Activated CD4-positive, alpha-beta T cell treated with anti-CD3 and anti-CD28 coated beads, Interleukin-2, amount 10 ng/mL, durations not matched to agents 7 days and 5 days (primary cell): ENCODE measurements at regions not wholly inside any gene's neighbourhood (a gene's known extent, or its start where the extent isn't known, plus 50 kb on each side); places are given as distances from the start of the nearest gene placed in this dataset.

Source experiments
- CTCF ChIA-PET: fragments of 350-600 bp; sonication (Branson Sonifier 250); formaldehyde crosslinking; loops from one replicate; lab custom pipeline; 2021; ENCODE audit warnings: antibody characterized with exemption; lab: Charles Lee
- POLR2A ChIA-PET: fragments of 350-600 bp; sonication (Branson Sonifier 250); formaldehyde crosslinking; loops from one replicate; lab custom pipeline; 2021; ENCODE audit warnings: antibody characterized with exemption; lab: Charles Lee
- DNase-seq: peaks from one replicate; pipeline ENCODE4 v3.0.0-alpha.2; 2020
- H3K27ac Mint-ChIP-seq: one replicate; pipeline ENCODE4 v1.8.0; 2021; ENCODE audit warnings: mild to moderate bottlenecking, moderate library complexity, mixed read lengths
- H3K27me3 Mint-ChIP-seq: one replicate; pipeline ENCODE4 v1.8.0; 2021; ENCODE audit warnings: mixed read lengths
- H3K36me3 Mint-ChIP-seq: one replicate; pipeline ENCODE4 v1.8.0; 2021; ENCODE audit warnings: low read depth, mixed read lengths
- H3K4me1 Mint-ChIP-seq: one replicate; pipeline ENCODE4 v1.8.0; 2021; ENCODE audit warnings: mixed read lengths
- H3K4me3 Mint-ChIP-seq: one replicate; pipeline ENCODE4 v1.8.0; 2021; ENCODE audit warnings: mild to moderate bottlenecking, moderate library complexity, mixed read lengths
- H3K9me3 Mint-ChIP-seq: one replicate; pipeline ENCODE4 v1.8.0; 2021; ENCODE audit warnings: mixed read lengths

DNA sequence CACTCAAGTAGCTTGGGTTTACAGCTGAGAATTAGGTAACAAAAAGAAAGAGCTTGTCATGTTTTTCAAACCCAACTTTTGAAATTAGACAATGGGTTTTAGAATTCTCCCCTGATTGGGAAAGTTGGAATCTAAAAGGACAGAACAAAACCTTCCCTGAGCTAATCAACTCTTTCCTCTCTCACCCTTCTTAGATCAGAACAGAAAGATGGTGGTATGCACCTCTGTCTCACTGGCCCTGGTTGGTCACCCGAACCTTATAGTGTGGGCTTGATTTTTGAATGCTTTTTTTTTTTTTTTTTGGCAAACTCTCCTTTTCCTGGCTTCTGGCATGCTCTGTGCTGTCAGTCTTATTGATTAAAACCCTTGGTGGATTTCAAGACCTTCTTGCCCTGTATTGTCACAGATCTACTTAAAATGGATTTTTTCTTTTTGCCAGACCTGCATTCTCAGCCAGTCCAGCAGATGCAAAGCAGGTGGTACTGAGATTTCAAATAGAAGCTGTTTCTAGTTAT, 251.1 kb upstream of the RMST start:
- CTCF ChIA-PET, result no interaction called here

DNA sequence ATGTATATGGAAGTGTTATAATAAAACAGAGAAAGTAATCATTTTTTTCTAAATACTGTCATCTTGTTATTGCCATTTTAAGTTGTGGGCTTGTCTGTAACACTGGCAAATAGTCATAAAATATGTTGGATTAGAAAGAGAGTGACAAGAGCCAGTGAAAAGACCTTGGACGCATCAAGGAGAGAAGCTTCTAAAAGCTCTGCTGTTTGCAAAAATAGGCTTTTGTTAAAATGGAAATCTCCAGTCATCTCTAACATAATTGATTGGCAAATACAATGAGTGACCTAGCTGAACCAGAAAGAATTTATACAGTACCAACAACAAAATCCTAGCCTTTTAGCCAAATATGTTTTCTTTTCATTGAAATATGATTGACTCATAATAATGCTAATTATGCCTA, 245.8 kb upstream of the RMST start:
- Mint-ChIP-seq H3K4me3 (no peak overlapping the region), H3K27me3 (no peaks in the 10 kb centered on the region), H3K4me1 (no peaks in the 10 kb centered on the region), H3K36me3 (no peaks in the 10 kb centered on the region), H3K27ac (no peak overlapping the region), H3K9me3 (no peaks in the 10 kb centered on the region)
- POLR2A ChIA-PET, result no interaction called here
- no peak for DNase-seq
- CTCF ChIA-PET, result no interaction called here

More for the DNA sequence above, 251.1 kb upstream of the RMST start:
- Mint-ChIP-seq H3K36me3 (no peaks in the 10 kb centered on the region), H3K27me3 (no peaks in the 10 kb centered on the region), H3K4me1 (no peaks in the 10 kb centered on the region), H3K4me3 (no peak overlapping the region), H3K9me3 (no peaks in the 10 kb centered on the region), H3K27ac (no peak overlapping the region)
- POLR2A ChIA-PET, result no interaction called here
- DNase-seq, result no peak

DNA sequence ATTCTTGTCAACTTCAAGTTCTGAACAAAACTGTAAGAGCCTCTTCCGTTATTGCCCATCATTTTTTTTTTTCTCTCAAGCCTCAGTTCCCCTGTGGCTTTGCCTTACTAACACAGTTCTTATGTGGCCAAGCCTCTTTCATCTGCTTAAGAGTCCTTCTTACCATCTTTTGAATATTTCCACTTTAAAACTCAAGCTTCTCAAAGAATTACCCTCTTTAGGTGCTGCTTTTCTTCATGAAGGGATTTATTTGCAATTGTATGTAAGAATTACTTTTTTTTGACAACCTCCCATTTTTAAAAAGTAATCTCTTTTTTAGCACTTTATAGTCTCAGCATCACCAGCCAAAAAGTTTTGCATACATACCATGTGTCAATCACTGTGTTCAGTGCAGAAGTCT, 240.2 kb upstream of the RMST start:
- CTCF ChIA-PET, result no interaction called here
- Mint-ChIP-seq H3K4me1 (no peaks in the 10 kb centered on the region), H3K9me3 (no peaks in the 10 kb centered on the region), H3K4me3 (no peak overlapping the region), H3K36me3 (no peaks in the 10 kb centered on the region), H3K27ac (no peak overlapping the region), H3K27me3 (no peaks in the 10 kb centered on the region)
- POLR2A ChIA-PET, result no interaction called here
- no peak for DNase-seq

DNA sequence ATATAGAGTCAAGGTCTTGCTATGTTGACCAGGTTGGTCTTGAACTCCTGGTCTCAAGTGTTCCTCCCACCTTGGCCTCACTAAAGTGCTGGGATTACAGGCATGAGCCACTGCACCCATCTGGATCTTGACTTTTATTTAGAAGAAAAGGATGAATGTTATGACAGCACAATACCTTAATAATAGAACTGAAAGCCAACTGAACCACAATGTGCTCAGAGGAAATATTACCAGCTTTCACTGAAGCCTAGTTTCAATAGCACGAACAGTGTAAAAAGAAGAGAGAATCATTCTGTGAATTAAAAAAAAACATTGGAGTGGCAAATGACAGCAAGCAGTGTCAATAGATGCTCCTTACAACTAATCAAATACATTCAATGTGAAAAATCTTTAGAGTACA, 239.2 kb upstream of the RMST start:
- H3K27me3 Mint-ChIP-seq, result no peaks in the 10 kb centered on the region
- DNase-seq, result no peak
- POLR2A ChIA-PET, result no interaction called here
- H3K27ac Mint-ChIP-seq, result no peak overlapping the region
- no peak overlapping the region for H3K4me3 Mint-ChIP-seq
- no peaks in the 10 kb centered on the region for H3K9me3 Mint-ChIP-seq
- CTCF ChIA-PET, result no interaction called here
- no peaks in the 10 kb centered on the region for H3K4me1 Mint-ChIP-seq
- H3K36me3 Mint-ChIP-seq, result no peaks in the 10 kb centered on the region

DNA sequence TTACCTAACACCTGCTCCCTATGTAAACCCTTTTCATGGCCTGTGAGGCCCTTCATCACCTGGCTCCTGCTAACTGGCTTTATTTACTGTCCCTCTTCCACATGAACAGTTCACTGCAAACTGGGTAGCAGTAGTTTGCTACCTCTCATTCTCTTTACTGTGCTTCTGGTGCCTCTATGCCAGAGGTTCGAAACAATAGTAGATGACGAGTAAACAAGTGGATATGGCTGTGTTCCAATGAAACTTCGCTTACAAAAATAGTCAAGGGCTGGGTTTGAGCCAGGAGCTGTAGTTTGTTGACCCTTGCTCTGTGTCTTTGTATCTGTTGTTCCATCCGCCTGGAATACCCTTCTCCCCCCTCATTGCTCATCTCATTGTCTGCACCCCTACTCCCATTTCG, 233.6 kb upstream of the RMST start:
- Mint-ChIP-seq H3K36me3 (no peaks in the 10 kb centered on the region), H3K4me3 (no peak overlapping the region), H3K27me3 (no peaks in the 10 kb centered on the region), H3K4me1 (no peaks in the 10 kb centered on the region), H3K27ac (no peak overlapping the region), H3K9me3 (no peaks in the 10 kb centered on the region)
- CTCF ChIA-PET, result no interaction called here
- POLR2A ChIA-PET, result no interaction called here
- DNase-seq, result no peak

DNA sequence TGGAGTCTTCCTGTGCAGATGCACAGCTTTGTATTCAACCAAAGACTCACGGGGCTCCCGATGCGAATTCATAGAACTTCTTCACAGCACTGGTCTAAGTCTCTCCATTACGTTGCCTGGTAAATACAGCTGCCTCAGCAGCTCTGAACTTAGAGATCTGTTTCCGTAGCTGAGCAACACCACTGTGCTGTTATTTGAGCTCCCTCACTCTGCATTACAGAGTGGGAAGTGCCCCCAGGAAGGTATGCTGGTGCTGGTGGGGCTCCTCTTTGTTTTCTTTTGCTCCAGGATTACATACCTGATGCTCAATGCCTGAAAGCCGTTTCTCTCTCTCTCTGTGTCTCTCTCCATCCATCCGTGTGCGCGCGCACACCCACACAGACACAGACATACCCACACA, 227.5 kb upstream of the RMST start:
- Mint-ChIP-seq H3K27me3 (peaks cover 3% of the 10 kb centered on the region), H3K4me1 (no peaks in the 10 kb centered on the region)

DNA sequence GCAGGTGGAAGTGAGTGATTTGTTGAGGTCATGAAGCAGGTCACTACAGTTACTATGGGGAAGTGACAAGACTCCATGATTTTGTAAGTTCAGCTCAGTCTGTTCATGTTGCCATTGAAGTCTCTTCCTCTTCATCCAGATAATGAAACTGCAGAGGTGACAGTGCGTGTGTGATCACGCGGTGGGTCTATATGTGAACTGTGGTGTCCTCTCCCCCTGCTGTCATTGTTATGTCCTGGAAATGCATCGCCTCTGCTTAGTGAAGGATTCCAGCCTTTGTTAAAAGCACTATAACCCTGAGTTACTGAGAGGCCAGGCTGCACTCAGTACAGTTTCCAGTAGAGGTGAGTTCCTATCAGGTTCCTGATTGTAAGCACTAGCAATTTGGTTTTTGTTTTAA, 216.2 kb upstream of the RMST start:
- no peaks in the 10 kb centered on the region for H3K27me3 Mint-ChIP-seq
- ChIA-PET CTCF (no interaction called here), POLR2A (interaction anchor here (0.6 kb wide), 1 partner anchor 78 kb away, joined by 3 read pairs; no protein-coding TSS in a partner anchor)
- H3K9me3 Mint-ChIP-seq, result no peaks in the 10 kb centered on the region
- DNase-seq, result no peak
- H3K4me3 Mint-ChIP-seq, result no peak overlapping the region
- no peaks in the 10 kb centered on the region for H3K4me1 Mint-ChIP-seq
- H3K36me3 Mint-ChIP-seq, result no peaks in the 10 kb centered on the region
- no peak overlapping the region for H3K27ac Mint-ChIP-seq

More for the DNA sequence above, 227.5 kb upstream of the RMST start:
- Mint-ChIP-seq H3K27ac (no peak overlapping the region), H3K4me3 (no peak overlapping the region), H3K9me3 (no peaks in the 10 kb centered on the region), H3K36me3 (no peaks in the 10 kb centered on the region)
- ChIA-PET POLR2A (no interaction called here), CTCF (interaction anchor here (0.6 kb wide), 1 partner anchor 9 kb away, joined by 3 read pairs; no protein-coding TSS in a partner anchor)
- DNase-seq, result no peak

DNA sequence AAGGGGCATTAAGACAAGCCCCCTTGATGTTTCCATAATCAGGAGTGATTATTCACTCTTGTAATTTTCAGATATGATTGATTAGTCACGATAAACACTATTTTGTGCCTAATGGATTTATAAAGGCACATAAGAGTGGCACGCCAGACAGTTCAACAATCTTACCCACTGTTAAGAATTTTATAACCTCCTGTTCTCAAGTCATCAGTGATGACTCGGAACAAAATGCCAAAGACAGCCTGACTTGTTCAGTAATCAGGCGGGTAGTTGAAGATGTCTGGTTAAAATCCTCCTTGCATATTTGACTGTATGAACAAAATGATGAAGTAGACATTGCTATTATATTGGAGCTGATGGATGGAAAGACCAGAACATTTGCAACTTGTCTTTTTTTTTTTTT, 212.1 kb upstream of the RMST start:
- POLR2A ChIA-PET, result no interaction called here
- H3K27ac Mint-ChIP-seq, result no peak overlapping the region
- no peaks in the 10 kb centered on the region for H3K9me3 Mint-ChIP-seq
- CTCF ChIA-PET, result no interaction called here
- H3K4me3 Mint-ChIP-seq, result no peak overlapping the region
- H3K4me1 Mint-ChIP-seq, result no peaks in the 10 kb centered on the region
- no peaks in the 10 kb centered on the region for H3K27me3 Mint-ChIP-seq
- no peaks in the 10 kb centered on the region for H3K36me3 Mint-ChIP-seq
- DNase-seq, result no peak

DNA sequence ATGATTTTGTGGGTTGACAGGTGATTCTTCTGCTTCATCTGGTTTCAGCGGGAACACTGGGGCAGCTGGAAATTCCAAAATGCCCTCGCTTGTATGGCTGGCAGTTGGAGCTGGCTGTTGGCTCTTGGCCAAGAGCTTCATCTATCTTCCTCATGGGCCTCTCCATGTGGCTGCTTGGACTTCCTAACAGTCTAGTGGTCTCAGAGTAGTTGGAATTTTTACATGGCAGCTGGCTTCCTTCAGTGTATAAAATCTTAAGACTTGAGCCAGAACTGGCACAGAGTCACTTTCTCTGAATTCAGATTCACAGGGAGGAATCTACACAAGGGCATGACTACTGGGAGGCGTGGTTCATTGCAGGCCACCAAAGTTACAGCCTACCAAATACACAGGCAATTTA, 204.9 kb upstream of the RMST start:
- CTCF ChIA-PET, result no interaction called here
- no peak for DNase-seq
- no peaks in the 10 kb centered on the region for H3K27me3 Mint-ChIP-seq
- H3K4me3 Mint-ChIP-seq, result no peak overlapping the region
- no peaks in the 10 kb centered on the region for H3K36me3 Mint-ChIP-seq
- POLR2A ChIA-PET, result no interaction called here
- no peak overlapping the region for H3K27ac Mint-ChIP-seq
- H3K4me1 Mint-ChIP-seq, result no peaks in the 10 kb centered on the region
- no peaks in the 10 kb centered on the region for H3K9me3 Mint-ChIP-seq

DNA sequence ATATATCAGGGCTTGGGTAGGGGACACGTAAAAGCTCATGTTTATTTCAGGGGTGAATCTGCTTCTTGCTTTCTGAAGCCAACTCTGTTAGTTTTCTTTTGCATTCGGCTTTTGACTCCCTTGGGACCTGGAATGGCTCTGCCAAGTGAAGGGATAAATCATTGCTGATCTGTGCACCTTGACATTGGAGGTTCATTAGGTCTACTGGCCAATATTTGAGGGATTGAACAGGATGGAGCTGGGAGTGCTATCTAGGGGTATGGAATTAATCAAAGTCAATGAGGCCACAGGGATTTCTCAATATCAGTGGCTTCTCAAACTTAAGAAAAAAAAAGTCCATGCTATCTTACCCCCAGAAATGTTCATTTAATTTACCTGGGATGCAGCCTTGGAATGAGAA, 203.5 kb upstream of the RMST start:
- no peak for DNase-seq
- no peaks in the 10 kb centered on the region for H3K27me3 Mint-ChIP-seq
- no peaks in the 10 kb centered on the region for H3K9me3 Mint-ChIP-seq
- H3K4me1 Mint-ChIP-seq, result no peaks in the 10 kb centered on the region
- CTCF ChIA-PET, result interaction anchor here (1.3 kb wide), 1 partner anchor 19 kb away, joined by 4 read pairs; no protein-coding TSS in a partner anchor
- POLR2A ChIA-PET, result no interaction called here
- no peaks in the 10 kb centered on the region for H3K36me3 Mint-ChIP-seq
- no peak overlapping the region for H3K4me3 Mint-ChIP-seq
- H3K27ac Mint-ChIP-seq, result no peak overlapping the region

DNA sequence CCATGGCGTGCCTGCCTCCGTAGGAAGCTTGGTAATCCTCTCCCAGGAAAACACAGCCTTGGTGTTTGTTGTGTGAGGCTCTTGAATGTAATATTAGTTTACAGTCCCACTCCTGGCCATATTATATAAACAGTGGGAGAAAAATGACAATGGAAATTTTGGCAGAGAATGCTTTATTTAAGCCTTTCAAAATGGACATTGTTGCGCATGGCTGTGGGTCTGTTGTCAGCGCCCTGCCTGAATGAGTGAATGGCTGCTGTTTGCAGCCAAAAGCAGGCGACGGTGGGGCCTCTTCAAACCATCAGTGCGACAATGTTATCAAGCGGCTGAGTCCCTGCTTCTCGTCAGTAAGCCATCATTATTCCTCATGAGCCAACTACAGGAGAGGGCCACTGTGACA, 201.8 kb upstream of the RMST start:
- POLR2A ChIA-PET, result no interaction called here
- Mint-ChIP-seq H3K4me1 (no peaks in the 10 kb centered on the region), H3K27me3 (no peaks in the 10 kb centered on the region), H3K27ac (no peak overlapping the region), H3K9me3 (no peaks in the 10 kb centered on the region), H3K36me3 (no peaks in the 10 kb centered on the region), H3K4me3 (no peak overlapping the region)
- no peak for DNase-seq
- CTCF ChIA-PET, result no interaction called here

DNA sequence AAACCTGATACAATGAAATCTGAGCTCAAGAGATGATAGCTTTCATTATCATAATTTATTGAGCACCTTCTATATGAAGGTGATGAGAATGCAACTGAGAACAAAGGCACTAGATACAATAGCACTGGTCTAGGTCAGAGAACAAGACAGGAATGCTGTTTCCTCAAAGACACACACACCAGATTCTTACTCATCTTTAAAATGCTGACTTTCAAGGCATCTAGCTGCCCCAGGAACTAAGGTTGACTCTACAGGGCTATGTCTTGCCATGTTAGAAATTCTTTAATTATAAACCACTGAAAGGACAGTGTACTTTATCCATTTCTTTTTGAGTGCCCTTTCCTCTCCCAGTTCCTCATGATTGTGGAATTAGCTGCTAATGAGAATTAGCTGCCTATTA, 195.4 kb upstream of the RMST start:
- no peak overlapping the region for H3K27ac Mint-ChIP-seq
- POLR2A ChIA-PET, result no interaction called here

DNA sequence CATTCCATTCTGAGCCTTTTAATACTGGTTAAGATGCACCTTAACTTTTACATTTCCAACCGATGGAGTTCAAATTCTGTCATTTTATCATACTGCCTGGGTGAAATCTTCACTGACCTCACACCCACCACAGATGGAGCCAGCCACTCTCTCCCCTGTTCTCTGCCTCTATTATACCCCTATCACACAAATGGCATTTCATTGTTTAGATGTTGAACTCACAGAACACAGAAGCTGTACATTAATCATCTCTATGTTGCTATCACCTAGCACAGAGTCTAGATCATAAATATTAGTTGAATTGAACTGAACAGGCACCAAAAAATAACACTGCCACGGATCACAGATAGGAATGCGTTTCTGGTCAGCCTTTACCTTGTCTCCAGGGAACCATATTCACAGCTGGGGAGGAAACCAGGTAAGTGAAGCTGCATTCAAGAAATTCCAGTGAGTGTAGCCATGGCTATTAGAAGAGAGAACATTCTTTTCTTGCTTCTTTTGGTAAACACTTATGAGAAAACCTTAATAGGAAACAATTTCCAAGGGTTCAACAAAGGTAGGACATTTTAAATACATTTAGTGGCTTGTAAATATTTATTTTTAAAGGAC, 194.9 kb upstream of the RMST start:
- CTCF ChIA-PET, result no interaction called here
- no peaks in the 10 kb centered on the region for H3K4me1 Mint-ChIP-seq
- no peaks in the 10 kb centered on the region for H3K9me3 Mint-ChIP-seq
- DNase-seq, result no peak
- H3K27me3 Mint-ChIP-seq, result peaks cover 3% of the 10 kb centered on the region
- H3K36me3 Mint-ChIP-seq, result no peaks in the 10 kb centered on the region
- H3K27ac Mint-ChIP-seq, result no peak overlapping the region
- H3K4me3 Mint-ChIP-seq, result no peak overlapping the region
- POLR2A ChIA-PET, result no interaction called here

More for the DNA sequence above, 195.4 kb upstream of the RMST start:
- no peaks in the 10 kb centered on the region for H3K36me3 Mint-ChIP-seq
- CTCF ChIA-PET, result no interaction called here
- no peak for DNase-seq
- H3K9me3 Mint-ChIP-seq, result no peaks in the 10 kb centered on the region
- no peak overlapping the region for H3K4me3 Mint-ChIP-seq
- H3K4me1 Mint-ChIP-seq, result no peaks in the 10 kb centered on the region
- H3K27me3 Mint-ChIP-seq, result peaks cover 3% of the 10 kb centered on the region

DNA sequence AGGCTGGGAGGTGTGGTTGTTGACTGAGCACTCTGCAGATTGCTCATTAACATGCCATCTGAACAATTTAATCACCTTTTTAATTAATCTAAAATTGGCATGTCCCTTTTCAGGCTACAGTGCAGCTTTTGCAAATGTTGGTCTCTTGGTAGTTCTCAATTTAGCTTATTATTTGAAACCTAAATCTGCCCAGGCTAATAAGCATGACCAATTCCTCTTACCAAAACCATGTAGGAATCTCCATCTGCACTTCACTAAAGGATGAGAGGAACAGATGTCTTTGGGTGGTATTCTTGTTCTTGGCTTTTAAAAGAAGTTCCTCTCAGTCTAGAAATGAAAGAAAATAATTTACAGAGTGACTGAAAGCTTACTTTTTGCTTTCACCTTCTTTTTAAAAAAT, 190.1 kb upstream of the RMST start:
- Mint-ChIP-seq H3K27ac (no peak overlapping the region), H3K4me3 (no peak overlapping the region), H3K27me3 (peaks cover 3% of the 10 kb centered on the region), H3K9me3 (no peaks in the 10 kb centered on the region), H3K36me3 (no peaks in the 10 kb centered on the region), H3K4me1 (no peaks in the 10 kb centered on the region)
- no peak for DNase-seq
- ChIA-PET CTCF (no interaction called here), POLR2A (no interaction called here)
